Spleen (tissue), 11 donors: ENCODE measurements at regions not wholly inside any gene's neighbourhood (a gene's known extent, or its start where the extent isn't known, plus 50 kb on each side); places are given as distances from the start of the nearest gene placed in this dataset.

Source experiments
- DNase-seq: peaks from one replicate; pipeline ENCODE4 v3.0.0-alpha.2; 2020
- H3K27ac ChIP-seq, 8 donors: fragments of 200-600 bp; sonication (generic) in 7 of 8; 1 replicate in 4 of 8; 2 replicates in 4 of 8; pipeline versions ENCODE4 v1.5.0 to v1.8.0; 2016 to 2021; ENCODE audit warnings: inconsistent platforms in 4 of 8, mild to moderate bottlenecking in 4 of 8, moderate library complexity in 1 of 8
- H3K27me3 ChIP-seq, 7 donors: fragments of 200-600 bp; sonication (generic) in 6 of 7; replicated peaks in 1 of 7; 1 replicate in 4 of 7; 2 replicates in 3 of 7; pipeline versions ENCODE4 v1.5.0 to v1.8.0; 2016 to 2021; ENCODE audit warnings: inconsistent platforms in 3 of 7, mild to moderate bottlenecking in 1 of 7
- H3K36me3 ChIP-seq, 6 donors: fragments of 200-600 bp; sonication (generic) in 5 of 6; 1 replicate in 4 of 6; 2 replicates in 2 of 6; pipeline versions ENCODE4 v1.5.0 to v1.8.0; 2016 to 2021; ENCODE audit warnings: inconsistent platforms in 2 of 6
- H3K4me1 ChIP-seq, 6 donors: fragments of 200-600 bp; sonication (generic) in 5 of 6; 1 replicate in 3 of 6; 2 replicates in 3 of 6; pipeline versions ENCODE4 v1.5.0 to v1.8.0; 2016 to 2021; ENCODE audit warnings: inconsistent platforms in 3 of 6
- H3K4me3 ChIP-seq, 8 donors: fragments of 200-600 bp; sonication (generic) in 7 of 8; 1 replicate in 4 of 8; 2 replicates in 4 of 8; pipeline versions ENCODE4 v1.5.0 to v1.8.0; 2016 to 2021; ENCODE audit warnings: inconsistent platforms in 4 of 8, mild to moderate bottlenecking in 4 of 8, moderate library complexity in 2 of 8
- H3K9me3 ChIP-seq, 8 donors: fragments of 200-600 bp; sonication (generic) in 7 of 8; 1 replicate in 4 of 8; 2 replicates in 4 of 8; pipeline versions ENCODE4 v1.5.0 to v1.8.0; 2016 to 2021; ENCODE audit warnings: inconsistent platforms in 4 of 8
- POLR2A ChIP-seq, 3 donors: fragments of 450-650 bp; IDR thresholded peaks; one replicate each; pipeline ENCODE4 v1.5.1; 2017; ENCODE audit warnings: antibody characterized with exemption in 3 of 3, mild to moderate bottlenecking in 1 of 3
- POLR2AphosphoS5 ChIP-seq, 3 donors: sonication (generic); formaldehyde crosslinking; IDR thresholded peaks; one replicate each; pipeline ENCODE4 v1.5.1; 2017; ENCODE audit warnings: antibody characterized with exemption in 3 of 3
- WGBS, 5 donors: extraction: QIAGEN DNeasy Blood & Tissue Kit in 3 of 5; methylation state at CpG; one replicate each; pipeline versions ENCODE4 v1.1.5 to v1.1.7; 2013 to 2018; 5-methylcytosine and 5-hydroxymethylcytosine counted together
- intact Hi-C: fragments of 100-400 bp; cut with DNase I; formaldehyde crosslinking; loops from one replicate; pipeline ENCODE4 v1.15.0; 2023; ENCODE audit warnings: low total_unique reads
- TF ChIP-seq, protein P1 (sequence below), 11 experiments: fragments of 200-600 bp in 7 of 11; fragments of 450-650 bp in 4 of 11; sonication (generic) in 4 of 11; IDR thresholded peaks in 8 of 11; conservative IDR thresholded peaks in 3 of 11; 1 replicate in 7 of 11; 2 replicates in 4 of 11; pipeline versions ENCODE4 v1.4.0 to v1.8.0; 2016 to 2021; ENCODE audit warnings: antibody characterized with exemption in 11 of 11, inconsistent platforms in 4 of 11, mild to moderate bottlenecking in 1 of 11
- donor health status: healthy with polysubstance abuse.
- donor health status: DM: no; HTN: no; CAD: no; lungs with moderate emphysema.
- donor health status: DM: no; HTN: no; CAD: no.
- donor health status: Bipolar disorder and iron deficiency.
- donor health status: healthy.
- donor health status: DM: no; HTN: no; CAD: no.
- donor health status: DM: yes; HTN: yes; CAD: no.

DNA sequence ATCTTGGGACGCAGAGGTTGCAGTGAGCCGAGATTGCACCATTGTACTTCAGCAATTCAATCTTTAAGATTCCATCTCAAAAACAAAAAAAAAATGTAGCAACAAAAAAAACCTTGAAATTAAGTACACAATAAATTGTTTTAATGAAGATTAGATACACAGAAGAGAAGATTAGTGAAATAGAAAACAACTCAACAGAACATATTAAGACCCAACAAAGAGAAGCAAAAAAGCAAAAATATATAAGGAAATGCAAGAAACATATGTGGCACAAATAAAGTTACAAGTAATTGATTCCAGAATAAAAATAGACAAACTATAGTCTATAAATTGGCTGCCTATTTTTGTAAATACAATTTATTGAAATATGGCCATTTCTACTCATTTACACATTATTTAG, 445.2 kb downstream of the EPM2A start:
- intact Hi-C loops: no loop called here
- Histone ChIP-seq H3K4me1 (no peaks in the 10 kb centered on the region), H3K9me3 (peaks cover 0 to 13% (median 6%) of the 10 kb centered on the region in 8 donors), H3K27ac (no peak overlapping the region), H3K36me3 (no peaks in the 10 kb centered on the region), H3K4me3 (no peak overlapping the region), H3K27me3 (no peaks in the 10 kb centered on the region)
- TF ChIP-seq, protein P1, sequence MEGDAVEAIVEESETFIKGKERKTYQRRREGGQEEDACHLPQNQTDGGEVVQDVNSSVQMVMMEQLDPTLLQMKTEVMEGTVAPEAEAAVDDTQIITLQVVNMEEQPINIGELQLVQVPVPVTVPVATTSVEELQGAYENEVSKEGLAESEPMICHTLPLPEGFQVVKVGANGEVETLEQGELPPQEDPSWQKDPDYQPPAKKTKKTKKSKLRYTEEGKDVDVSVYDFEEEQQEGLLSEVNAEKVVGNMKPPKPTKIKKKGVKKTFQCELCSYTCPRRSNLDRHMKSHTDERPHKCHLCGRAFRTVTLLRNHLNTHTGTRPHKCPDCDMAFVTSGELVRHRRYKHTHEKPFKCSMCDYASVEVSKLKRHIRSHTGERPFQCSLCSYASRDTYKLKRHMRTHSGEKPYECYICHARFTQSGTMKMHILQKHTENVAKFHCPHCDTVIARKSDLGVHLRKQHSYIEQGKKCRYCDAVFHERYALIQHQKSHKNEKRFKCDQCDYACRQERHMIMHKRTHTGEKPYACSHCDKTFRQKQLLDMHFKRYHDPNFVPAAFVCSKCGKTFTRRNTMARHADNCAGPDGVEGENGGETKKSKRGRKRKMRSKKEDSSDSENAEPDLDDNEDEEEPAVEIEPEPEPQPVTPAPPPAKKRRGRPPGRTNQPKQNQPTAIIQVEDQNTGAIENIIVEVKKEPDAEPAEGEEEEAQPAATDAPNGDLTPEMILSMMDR (IDR thresholded peaks at IDR 0.05 in 8 of 11, conservative IDR thresholded peaks at IDR 0.05 in 3 of 11): no peak
- no peak for TF ChIP-seq POLR2AphosphoS5 (IDR thresholded peaks at IDR 0.05)
- TF ChIP-seq POLR2A (IDR thresholded peaks at IDR 0.05): no peak
- DNase-seq: no peak
- WGBS, 5 donors: 87 to 100% (median 88%) methylated on average over 2 of the region's 2 CpGs

DNA sequence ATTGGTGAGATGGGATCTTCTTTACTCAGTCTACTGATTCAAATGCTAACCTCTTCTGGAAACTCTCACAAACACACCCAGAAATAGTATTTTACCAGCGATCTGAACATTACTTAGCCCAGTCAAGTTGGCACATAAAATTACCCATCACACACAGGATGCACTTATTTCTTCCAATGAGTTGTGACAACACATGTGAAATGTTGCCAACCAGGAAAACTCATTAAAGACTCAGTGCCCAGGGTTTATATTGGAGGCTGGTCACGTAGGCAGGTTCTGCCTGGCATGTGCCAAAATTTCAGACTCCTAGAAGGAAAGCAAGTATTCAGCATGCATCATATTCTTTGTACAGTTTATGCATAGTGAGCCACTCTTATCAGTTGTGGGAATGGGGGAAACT, 443.3 kb downstream of the EPM2A start:
- no peak overlapping the region for H3K4me3 ChIP-seq
- intact Hi-C loops: no loop called here
- 61 to 89% (median 81%) methylated on average over 2 of the region's 2 CpGs for WGBS, 5 donors
- H3K9me3 ChIP-seq: peaks cover 0 to 13% (median 6%) of the 10 kb centered on the region in 8 donors
- no peak overlapping the region for H3K27ac ChIP-seq
- TF ChIP-seq POLR2A (IDR thresholded peaks at IDR 0.05) (no peak), POLR2AphosphoS5 (IDR thresholded peaks at IDR 0.05) (no peak)
- TF ChIP-seq, protein P1 (IDR thresholded peaks at IDR 0.05 in 8 of 11, conservative IDR thresholded peaks at IDR 0.05 in 3 of 11): no peak
- H3K4me1 ChIP-seq: no peaks in the 10 kb centered on the region
- DNase-seq: no peak
- no peaks in the 10 kb centered on the region for H3K36me3 ChIP-seq
- no peaks in the 10 kb centered on the region for H3K27me3 ChIP-seq

DNA sequence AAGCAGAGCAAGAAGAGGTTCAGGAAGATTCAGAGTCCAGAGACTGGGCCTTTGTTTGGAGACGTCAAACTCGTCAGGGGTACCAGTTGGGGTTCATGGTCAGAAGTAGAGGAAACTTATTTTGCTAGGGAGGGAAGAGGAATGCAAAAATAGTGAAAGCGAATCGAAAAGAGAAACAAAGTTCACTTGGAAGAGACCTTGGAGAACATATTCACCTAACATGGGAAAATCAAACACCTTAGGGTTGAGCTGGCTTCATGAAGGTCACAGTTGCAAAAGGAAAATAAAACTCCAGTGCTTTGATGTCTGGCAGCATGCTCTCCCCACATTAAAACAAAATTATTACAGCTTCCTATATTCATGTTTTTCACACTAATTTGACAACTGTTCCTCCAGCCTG, 440.4 kb downstream of the EPM2A start:
- intact Hi-C loops: no loop called here
- no peaks in the 10 kb centered on the region for H3K36me3 ChIP-seq
- TF ChIP-seq POLR2A (IDR thresholded peaks at IDR 0.05): no peak
- TF ChIP-seq, protein P1 (IDR thresholded peaks at IDR 0.05 in 8 of 11, conservative IDR thresholded peaks at IDR 0.05 in 3 of 11): no peak
- no peak for TF ChIP-seq POLR2AphosphoS5 (IDR thresholded peaks at IDR 0.05)
- no peaks in the 10 kb centered on the region for H3K4me1 ChIP-seq
- H3K4me3 ChIP-seq: no peak overlapping the region
- no peaks in the 10 kb centered on the region for H3K27me3 ChIP-seq
- peaks cover 0 to 5% (median under 1%) of the 10 kb centered on the region in 8 donors for H3K9me3 ChIP-seq
- whole genome bisulfite sequencing, 5 donors: 88 to 92% (median 88%) methylated on average over 4 of the region's 4 CpGs
- DNase-seq: no peak
- H3K27ac ChIP-seq: no peak overlapping the region

- WGBS, 5 donors: 82 to 90% (median 85%) methylated on average over 2 of the region's 2 CpGs
- no peaks in the 10 kb centered on the region for H3K4me1 ChIP-seq
- H3K27ac ChIP-seq: no peak overlapping the region
- no peak overlapping the region for H3K4me3 ChIP-seq
- no peak for TF ChIP-seq POLR2AphosphoS5 (IDR thresholded peaks at IDR 0.05)
- no peak for TF ChIP-seq POLR2A (IDR thresholded peaks at IDR 0.05)
- TF ChIP-seq, protein P1 (IDR thresholded peaks at IDR 0.05 in 8 of 11, conservative IDR thresholded peaks at IDR 0.05 in 3 of 11): no peak
- intact Hi-C loops: no loop called here
- DNase-seq: no peak
- H3K36me3 ChIP-seq: no peaks in the 10 kb centered on the region
- H3K9me3 ChIP-seq: peaks cover 0 to 3% (median 0%) of the 10 kb centered on the region in 8 donors
- H3K27me3 ChIP-seq: no peaks in the 10 kb centered on the region
Measured at GRCh38 chr6:145295746-145296145, 439.6 kb downstream of the EPM2A start.
